GM19324 (cell line): ENCODE measurements at regions not wholly inside any gene's neighbourhood (a gene's known extent, or its start where the extent isn't known, plus 50 kb on each side); places are given as distances from the start of the nearest gene placed in this dataset.
"Not testable (repeated sequence)": the region's sequence is repeated elsewhere in the genome, so short reads cannot be mapped to it uniquely, and the experiment has no call there.

Source experiments
- ATAC-seq: cut with Tn5 transposase; IDR thresholded peaks from one replicate; pipeline ENCODE4 v1.9.1; 2021; ENCODE audit warnings: mild to moderate bottlenecking, moderate library complexity; ENCODE audit not compliant: unreplicated experiment, low FRiP score

DNA sequence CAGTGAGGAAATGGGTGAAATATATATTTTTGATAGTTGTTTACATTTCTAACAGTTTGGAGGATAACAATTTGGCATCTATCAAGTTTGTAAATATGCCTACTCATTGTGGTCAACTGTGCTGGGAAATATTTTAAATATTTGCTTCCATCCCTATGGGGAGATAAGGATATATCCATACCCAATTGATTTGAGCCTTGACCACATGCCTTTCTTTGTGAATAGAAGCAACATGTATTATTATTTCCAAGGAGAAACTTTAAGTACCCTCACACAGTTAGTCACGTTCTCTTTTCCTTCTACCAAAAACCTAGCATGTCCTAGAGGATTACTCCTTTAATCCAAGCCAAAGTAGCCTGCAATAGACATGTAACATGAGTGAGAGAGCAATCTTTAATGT is 245.4 kb upstream of the CBLB start:
- ATAC-seq = no peak

DNA sequence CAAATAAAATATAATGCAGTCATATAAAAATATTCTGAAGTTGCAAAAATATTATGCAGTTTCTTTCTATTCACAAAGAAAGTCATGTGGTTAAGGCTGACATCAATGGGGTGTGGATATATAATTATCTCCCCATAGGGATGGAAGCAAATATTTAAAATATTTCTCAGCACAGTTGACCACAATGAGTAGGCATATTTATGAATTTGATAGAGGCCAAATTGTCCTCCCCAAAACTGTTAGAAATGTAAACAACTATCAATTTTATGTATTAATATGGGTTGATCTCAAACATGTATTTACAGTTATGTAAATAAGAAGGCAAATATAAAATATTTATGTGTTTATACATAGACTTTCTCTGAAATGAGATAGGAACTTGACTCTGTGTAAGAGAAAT is 246.0 kb upstream of the CBLB start:
- ATAC-seq = no peak

DNA sequence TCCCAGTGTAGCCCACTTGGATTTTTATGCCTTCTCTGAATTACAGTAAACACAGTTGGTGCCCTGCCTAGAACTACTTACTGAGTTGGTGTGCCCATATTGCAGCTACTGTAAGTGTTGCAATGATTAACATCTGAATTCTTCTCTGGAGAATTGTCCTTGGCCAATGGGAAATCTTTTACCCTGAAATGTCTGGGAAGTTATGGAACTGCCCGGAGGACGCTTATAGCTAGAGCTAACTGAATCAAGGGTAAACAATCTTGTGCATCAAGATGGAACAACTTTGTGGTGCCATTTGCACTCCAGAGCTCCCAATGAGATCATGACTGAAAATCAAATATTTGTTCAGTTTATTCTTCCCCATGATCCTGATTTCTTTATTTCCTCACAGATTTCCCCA is 246.7 kb upstream of the CBLB start:
- ATAC-seq = no peak

DNA sequence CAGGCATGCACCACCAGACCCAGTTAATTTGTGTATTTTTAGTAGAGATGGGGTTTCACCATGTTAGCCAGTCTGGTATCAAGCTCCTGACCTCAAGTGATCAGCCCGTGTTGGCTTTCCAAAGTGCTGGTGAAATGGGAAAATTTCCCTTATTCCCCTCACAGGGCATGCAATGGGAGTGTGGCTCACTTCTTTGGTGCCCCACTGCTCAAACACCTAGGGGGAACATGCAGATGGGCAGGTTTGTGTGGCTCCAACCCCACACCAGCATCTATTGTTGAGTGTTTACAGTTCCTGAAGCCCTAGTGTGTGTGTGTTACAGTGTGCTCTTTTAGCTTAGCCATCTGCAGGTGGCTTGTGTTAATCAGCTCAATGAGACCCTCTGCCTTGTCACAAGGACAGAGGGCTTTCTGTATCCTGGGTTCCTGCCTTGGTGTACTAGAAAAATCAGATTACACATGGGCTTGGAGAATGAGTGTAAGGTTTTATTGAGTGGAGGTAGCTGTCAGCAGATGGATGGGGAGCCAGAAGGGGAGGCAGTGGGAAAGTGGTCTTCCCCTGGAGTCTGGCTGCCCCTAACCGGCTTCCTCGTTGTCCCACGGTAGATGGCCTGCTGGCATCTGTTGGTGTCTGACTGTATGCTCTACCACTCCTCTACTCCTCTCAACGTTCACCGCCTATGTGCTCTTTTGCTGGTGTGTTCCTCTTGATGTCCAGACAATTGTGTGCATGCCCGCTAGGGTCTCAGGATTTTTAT is 248.1 kb upstream of the CBLB start:
- no peak for ATAC-seq

DNA sequence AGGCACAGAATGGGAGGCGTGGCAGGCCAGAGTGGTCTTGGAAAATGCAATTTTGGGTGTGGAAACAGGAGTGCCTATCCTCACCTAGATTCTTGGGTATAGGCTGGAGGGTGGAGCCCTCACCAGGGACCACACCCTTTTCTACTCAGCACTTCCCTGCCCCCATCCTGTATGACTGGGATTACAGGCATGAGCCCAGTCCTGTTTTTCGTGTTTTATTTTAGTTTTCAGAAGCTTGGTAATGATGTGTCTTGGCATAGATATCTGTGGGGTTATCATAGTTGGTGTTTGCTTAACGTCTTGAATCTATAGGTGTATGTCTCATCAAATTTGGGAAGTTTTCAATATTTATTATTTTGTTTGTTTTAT is 248.7 kb upstream of the CBLB start:
- ATAC-seq = no peak

DNA sequence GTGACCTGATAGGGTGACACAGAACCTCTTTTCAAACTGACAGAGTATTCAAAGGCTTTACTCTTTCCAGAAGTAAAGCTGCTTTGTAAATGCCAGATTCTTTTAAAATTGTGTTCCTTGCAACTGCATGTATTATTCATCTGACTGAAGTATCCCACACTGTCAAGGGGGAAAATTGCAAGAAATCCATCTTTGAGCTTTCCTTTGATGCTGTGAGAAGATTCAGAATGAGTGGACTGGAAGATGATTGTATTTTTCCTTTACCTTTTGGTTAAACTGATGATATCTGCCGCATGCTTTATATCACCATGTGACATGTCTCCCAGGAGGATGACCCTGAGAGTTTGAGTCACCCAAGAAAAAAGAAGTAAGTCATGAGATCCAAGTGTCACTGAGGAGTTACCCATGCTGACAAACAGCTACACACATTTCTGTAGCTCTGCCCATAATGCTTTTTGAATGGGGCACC is 250.8 kb upstream of the CBLB start:
- no peak for ATAC-seq

DNA sequence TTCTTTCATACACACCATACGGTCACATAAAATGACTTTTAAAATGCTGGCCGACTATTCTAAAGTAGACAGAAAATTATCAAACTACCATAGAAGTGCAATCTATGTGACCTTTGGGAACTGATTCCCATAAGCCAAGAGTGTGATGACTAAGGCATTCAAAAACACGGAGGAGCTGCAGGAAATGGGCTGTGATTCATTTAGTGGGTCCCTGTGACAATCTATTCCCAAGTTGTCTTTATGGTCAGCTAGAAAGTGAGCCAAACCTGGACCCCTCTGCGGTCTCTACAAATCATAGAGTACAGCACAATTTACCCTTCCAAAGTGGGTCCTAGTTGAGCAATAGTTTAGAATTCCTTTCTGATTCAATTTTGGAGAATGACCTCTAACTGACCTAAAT is 251.5 kb upstream of the CBLB start:
- no peak for ATAC-seq

DNA sequence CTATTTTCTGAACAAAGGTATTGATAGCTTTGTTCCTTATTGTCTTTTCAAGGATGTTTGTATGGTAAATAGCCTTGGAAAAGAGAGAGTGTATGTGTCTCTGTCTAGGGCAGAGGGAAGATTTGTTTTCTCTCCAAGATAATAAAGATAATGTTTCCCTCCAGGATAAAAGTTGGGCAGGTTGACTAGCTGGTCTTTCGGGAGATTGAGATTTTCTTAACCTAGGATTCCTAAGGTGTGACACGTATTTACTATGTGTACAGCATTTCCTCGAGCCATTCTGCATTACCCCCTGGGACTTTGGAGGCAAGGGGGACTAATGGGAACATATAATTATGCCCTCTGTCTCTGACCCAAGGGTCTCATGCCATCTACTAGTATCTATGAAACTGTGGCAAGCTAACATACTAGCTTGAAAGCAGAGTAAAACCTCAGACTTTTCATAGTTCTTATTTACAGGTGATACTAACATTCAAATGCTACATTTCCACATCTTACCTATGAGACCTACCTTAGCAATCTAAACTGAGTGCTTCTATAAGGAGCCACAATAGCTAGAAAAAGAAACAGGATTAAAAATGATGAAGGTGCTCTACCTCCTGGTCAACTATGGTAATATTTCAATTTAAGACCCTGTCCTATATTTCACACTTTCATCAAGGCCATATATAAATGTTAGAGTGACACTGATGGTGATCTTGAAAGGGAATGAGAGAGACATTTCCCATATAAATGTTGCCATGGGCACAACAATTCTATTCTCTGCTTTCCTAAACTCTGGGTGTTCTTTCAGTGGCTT is 252.9 kb upstream of the CBLB start:
- no peak for ATAC-seq

DNA sequence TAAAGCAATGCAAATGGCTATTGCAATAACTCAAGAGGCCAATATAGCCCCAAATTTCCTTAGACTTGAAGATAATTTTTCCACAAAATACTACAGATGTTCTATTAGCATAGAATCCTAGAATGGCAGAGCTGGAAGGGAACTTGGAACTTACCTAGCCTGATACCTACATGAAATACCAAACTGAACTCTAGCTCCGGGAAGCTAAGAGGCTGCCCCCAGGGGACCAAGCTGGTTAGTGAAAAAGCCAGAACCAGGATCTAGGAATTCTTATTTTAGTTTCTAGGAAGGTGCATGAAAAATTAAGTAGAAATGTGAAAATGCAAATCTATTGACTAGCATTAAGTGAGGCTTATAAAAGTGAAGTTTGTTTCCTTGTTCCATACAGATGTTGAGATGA is 256.0 kb upstream of the CBLB start:
- no peak for ATAC-seq

DNA sequence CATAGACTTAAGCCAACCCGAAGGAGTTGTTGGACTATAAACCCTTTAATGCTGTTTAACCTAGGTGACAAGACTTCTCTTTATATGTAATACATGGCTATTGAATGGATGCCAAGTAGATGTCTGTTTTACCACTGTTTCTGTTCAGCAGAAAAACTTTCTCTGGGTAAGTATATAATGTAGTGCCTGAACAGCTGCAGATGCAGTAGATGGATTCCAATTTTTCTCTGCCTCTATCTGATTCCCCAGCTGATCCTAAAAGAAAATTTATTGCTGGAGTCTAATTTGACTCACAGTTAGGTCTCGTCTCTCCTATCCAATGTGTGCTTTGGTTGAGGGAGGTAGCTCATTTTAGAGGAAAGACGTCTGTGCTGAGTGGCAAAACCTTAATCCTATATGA is 256.5 kb upstream of the CBLB start:
- no peak for ATAC-seq

DNA sequence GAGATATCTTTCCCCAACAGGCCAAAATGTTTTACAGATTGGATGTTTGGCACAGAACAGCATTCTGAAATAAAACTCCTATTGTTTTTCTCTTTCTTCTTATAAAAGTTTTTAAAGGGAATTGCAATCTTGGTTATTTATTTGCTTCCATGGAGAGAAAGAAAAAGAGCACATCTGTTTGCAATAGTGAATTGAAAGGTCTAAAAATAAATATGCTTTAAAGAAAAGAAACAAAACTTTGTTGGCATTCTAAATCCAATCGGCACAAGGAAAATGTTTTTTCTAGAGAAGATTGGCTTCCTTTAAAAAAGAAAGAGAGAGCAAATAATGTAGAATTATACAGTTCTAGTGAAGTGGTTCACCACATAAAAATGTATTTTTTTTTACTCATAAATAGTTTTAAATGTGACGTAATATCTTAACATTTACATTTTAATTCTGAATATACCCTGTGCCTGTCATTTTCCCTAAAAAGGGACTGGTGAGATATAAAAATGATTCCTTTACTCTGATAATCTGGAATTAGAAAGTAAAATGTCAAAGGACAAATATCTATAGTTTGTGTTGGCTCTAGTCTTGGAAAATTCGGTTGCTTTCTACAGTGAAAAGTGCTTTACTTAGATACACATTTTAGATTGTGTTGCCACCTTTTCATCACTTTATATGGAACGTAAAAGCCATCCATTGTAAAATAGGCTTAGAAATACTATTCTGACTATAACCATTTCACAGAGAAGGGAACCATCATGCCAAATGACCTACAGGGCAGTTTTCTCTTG is 257.4 kb upstream of the CBLB start:
- no peak for ATAC-seq

DNA sequence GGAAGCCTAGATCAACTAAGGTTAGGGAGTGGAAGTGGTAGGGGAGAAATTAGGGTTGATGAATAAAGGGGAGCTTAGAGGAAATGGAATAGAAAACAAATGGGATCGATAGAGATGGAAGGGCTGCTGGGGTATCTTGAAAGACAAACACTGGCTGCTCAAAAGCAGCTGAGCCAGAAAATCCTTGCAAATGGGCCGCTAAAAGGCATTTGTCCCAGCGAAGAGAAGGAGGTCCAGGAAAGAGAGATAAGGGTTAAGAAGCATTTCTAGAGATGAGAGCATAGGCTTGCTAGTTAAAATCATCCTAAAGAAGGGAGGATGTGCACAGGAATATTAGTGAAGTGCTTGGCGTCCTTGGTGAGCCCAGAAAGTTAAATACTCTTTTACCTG is 258.0 kb upstream of the CBLB start:
- no peak for ATAC-seq

DNA sequence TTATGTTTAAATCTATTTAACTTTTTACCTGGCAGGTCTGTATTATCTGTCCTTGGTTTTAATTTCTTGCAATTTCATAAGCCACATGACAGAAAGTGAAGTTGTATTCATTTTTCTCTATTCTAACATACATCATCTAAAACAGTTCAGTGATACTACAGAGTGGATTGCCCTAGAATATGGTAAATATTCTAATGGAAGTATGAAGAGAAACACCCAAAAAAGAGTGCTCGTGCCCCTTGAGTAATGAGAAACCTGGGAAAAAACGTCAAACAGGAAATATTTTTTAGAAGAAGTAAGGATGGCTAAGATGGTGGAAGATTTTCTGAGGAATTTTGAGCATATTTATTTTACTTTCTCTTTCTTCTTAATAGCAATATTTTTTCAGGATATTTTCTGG is 261.1 kb upstream of the CBLB start:
- ATAC-seq = no peak

DNA sequence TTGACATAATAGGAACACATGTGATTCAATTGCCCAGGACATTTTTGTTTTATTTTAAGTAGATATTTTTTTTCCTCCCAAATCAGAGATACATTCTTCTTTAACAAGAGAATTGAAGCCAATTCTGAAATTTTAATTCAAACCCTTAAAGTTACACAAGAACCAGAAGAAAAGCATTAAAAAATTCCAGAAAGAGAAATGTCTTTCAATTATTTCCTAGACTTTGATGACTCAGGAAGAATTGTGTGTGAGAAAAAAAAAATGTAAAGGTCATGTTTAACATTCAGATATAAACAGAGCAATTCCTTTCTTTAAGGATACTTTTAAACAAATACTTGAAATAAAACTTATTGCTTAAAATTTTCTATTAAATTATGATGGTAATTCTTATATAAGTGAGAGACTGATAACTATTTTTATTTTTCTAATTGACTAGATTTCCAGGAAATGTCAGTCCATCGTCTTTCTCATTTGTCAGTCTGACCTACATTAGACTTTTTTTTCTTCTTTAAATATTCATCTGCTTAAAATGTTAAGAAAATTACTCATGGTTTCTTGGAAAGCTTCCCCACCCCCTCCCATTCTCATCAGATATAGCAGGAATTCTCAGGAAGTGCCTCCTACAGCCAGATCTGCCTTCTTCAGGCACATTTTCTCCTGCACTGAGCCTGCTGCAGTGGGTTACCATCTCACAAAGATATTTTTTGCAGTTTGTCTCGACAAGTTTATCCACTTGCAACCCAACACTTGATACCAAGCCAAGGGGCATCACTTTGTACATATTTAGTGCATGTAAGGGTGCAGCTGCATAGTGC is 261.8 kb upstream of the CBLB start:
- ATAC-seq = no peak

DNA sequence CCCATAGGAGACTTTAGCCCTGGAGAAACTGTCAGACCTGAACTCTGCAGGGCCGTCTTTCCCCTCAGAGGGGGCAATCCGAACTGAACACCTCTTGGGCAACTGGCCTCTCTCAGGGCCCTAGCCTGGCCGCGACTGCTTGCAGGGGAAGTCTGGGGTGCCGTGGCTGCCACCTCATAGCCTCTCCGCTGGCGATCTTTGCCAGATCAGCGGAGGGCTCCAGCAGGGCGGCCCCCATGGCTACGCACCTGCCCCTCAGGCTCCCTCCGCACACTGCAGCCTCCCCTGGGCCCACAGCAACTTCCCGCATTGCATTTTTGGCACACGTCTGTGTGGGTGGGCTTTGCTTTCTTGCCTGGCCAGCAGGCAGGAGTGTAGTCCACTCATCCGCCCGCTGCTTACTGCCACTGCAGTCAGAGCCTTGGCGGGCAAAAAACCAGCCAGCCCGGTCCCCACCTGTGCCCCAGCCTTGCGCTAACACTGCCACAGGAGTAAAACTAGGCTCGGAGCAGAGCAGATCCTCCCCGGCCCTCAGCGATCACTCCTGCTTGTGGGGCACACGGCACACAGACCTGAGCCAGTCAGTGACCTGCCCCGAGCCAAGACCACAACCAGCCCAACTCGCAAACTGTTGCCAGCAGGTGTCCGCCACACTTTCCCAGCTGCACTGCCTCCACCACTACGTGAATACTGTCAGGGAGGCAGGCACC is 266.8 kb upstream of the CBLB start:
- no peak for ATAC-seq

DNA sequence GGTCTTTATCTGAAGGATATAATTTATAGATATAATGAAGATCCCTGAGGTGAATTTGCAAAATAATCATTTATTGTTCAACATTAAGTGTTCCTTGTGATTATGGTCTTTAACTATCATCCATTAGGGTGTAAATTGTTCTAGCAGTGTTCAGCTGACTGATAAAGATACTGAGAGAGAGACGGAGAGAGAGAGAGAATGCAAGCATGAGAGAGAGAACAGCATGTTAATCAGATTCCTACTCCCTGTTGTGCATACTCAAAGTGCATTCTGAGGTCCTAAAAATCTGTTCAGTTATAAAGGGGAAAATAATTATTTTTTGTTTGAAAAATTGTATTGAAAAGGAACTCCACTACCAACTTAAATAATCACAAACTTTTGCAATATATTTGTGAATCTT is 271.0 kb upstream of the CBLB start:
- no peak for ATAC-seq

DNA sequence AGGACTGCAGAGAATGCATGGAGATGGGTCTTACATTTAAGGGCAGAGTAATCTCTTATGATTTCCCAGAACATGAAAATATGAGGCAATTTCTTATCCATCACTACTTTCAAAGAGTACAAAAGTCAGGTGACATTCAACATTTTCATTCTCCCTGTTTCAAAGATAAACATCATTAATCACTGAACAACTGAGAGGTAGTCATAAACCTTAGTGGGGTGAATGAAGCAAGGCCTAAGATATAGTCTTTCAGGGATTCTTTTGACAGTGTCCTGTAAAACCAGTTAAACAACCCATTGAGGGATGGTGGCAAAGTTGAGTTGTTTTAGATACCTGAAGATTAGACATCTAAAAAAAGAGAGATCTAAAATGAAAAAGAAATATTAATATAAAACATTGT is 271.6 kb upstream of the CBLB start:
- no peak for ATAC-seq

DNA sequence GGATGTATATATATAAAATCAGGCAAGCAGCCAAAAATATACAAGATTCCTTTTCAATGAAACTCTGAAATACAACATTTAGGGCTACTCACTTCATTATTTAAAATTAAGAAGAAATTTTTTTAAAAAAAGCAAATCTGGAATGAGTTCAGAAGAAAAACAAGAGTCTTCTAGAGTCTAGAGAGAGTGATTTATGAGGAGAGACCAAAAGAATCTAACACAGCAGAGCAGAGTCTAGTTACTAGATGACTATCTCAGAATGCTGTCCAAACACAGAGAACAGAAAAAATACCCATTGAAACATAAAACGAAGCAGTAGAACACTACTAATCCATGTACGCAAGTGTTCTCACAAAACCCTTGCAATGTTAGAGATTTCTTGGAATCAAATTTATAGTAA is 275.2 kb upstream of the CBLB start:
- ATAC-seq = no peak

DNA sequence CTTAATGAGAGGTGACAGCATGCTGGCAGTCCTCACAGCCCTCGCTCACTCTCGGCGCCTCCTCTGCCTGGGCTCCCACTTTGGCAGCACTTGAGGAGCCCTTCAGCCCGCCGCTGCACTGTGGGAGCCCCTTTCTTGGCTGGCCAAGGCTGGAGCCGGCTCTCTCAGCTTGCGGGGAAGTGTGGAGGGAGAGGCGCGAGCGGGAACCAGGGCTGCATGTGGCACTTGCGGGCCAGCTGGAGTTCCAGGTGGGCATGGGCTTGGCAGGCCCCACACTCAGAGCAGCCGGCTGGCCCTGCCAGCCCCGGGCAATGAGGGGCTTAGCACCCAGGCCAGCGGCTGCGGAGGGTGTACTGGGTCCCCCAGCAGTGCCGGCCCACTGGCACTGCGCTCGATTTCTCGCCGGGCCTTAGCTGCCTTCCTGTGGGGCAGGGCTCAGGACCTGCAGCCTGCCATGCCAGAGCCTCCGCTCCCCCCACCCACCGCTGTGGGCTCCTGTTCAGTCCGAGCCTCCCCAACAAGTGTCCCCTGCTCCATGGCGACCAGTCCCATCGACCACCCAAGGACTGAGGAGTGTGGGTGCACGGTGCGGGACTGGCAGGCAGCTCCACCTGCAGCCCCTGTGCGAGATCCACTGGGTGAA is 279.7 kb upstream of the CBLB start:
- not testable (repeated sequence) for ATAC-seq
